Skeletal muscle satellite cell (primary cell): ENCODE measurements at regions not wholly inside any gene's neighbourhood (a gene's known extent, or its start where the extent isn't known, plus 50 kb on each side); places are given as distances from the start of the nearest gene placed in this dataset.

Experiments
- H3K27me3 ChIP-seq: 2 replicates; pipeline ENCODE4 v1.7.0; 2013; ENCODE audit warnings: low read length; ENCODE audit not compliant: control insufficient read depth, insufficient read depth
- H3K36me3 ChIP-seq: 2 replicates; pipeline ENCODE4 v1.7.0; 2013; ENCODE audit warnings: mild to moderate bottlenecking, control low read depth, low read length; ENCODE audit not compliant: insufficient read depth
- H3K4me1 ChIP-seq: 2 replicates; pipeline ENCODE4 v1.7.0; 2013; ENCODE audit warnings: low read length; ENCODE audit not compliant: control insufficient read depth, insufficient read depth
- H3K4me2 ChIP-seq: 2 replicates; pipeline ENCODE4 v1.7.0; 2013; ENCODE audit warnings: mild to moderate bottlenecking, low read length
- H3K4me3 ChIP-seq: 2 replicates; pipeline ENCODE4 v1.7.0; 2013; ENCODE audit warnings: low read length
- H3K9ac ChIP-seq: 2 replicates; pipeline ENCODE4 v1.7.0; 2013; ENCODE audit warnings: mild to moderate bottlenecking, low read depth, low read length, moderate library complexity
- H3K9me3 ChIP-seq: replicated peaks from 2 replicates; pipeline ENCODE4 v1.7.0; 2013; ENCODE audit warnings: mild to moderate bottlenecking, control low read depth, low read length

GRCh38 chr6:54695815-54696214 lies 150.8 kb upstream of the FAM83B start:
- Histone ChIP-seq H3K27me3 (no peaks in the 10 kb centered on the region), H3K36me3 (no peaks in the 10 kb centered on the region), H3K9ac (no peak overlapping the region), H3K4me1 (no peaks in the 10 kb centered on the region), H3K4me3 (no peak overlapping the region), H3K4me2 (no peak overlapping the region), H3K9me3 (no peaks in the 10 kb centered on the region)

GRCh38 chr6:54697424-54697823 lies 149.1 kb upstream of the FAM83B start:
- no peak overlapping the region for H3K4me2 ChIP-seq

GRCh38 chr6:54698974-54699373 lies 147.6 kb upstream of the FAM83B start:
- Histone ChIP-seq H3K9ac (no peak overlapping the region), H3K9me3 (no peaks in the 10 kb centered on the region), H3K36me3 (no peaks in the 10 kb centered on the region), H3K27me3 (no peaks in the 10 kb centered on the region), H3K4me1 (no peaks in the 10 kb centered on the region), H3K4me2 (no peak overlapping the region), H3K4me3 (no peak overlapping the region)

More at GRCh38 chr6:54697424-54697823, 149.1 kb upstream of the FAM83B start:
- no peaks in the 10 kb centered on the region for H3K27me3 ChIP-seq
- H3K36me3 ChIP-seq, result no peaks in the 10 kb centered on the region
- no peaks in the 10 kb centered on the region for H3K9me3 ChIP-seq
- H3K9ac ChIP-seq, result no peak overlapping the region
- H3K4me1 ChIP-seq, result no peaks in the 10 kb centered on the region
- no peak overlapping the region for H3K4me3 ChIP-seq

GRCh38 chr6:54700158-54700557 lies 146.4 kb upstream of the FAM83B start:
- no peak overlapping the region for H3K4me2 ChIP-seq
- H3K27me3 ChIP-seq, result no peaks in the 10 kb centered on the region
- H3K9ac ChIP-seq, result no peak overlapping the region
- H3K4me1 ChIP-seq, result no peaks in the 10 kb centered on the region
- no peaks in the 10 kb centered on the region for H3K36me3 ChIP-seq
- no peaks in the 10 kb centered on the region for H3K9me3 ChIP-seq
- no peak overlapping the region for H3K4me3 ChIP-seq

- no peak overlapping the region for H3K4me3 ChIP-seq
- H3K4me2 ChIP-seq, result no peak overlapping the region
- H3K36me3 ChIP-seq, result no peaks in the 10 kb centered on the region
- no peaks in the 10 kb centered on the region for H3K9me3 ChIP-seq
- H3K4me1 ChIP-seq, result no peaks in the 10 kb centered on the region
- no peak overlapping the region for H3K9ac ChIP-seq
- H3K27me3 ChIP-seq, result no peaks in the 10 kb centered on the region
Measured at GRCh38 chr6:54702772-54703171, 143.8 kb upstream of the FAM83B start.

GRCh38 chr6:54706391-54706790 lies 140.2 kb upstream of the FAM83B start:
- no peak overlapping the region for H3K4me3 ChIP-seq

GRCh38 chr6:54706844-54707605 lies 139.5 kb upstream of the FAM83B start:
- no peaks in the 10 kb centered on the region for H3K9me3 ChIP-seq
- no peak overlapping the region for H3K4me2 ChIP-seq
- no peak overlapping the region for H3K4me3 ChIP-seq
- no peaks in the 10 kb centered on the region for H3K27me3 ChIP-seq
- no peaks in the 10 kb centered on the region for H3K4me1 ChIP-seq
- no peaks in the 10 kb centered on the region for H3K36me3 ChIP-seq
- H3K9ac ChIP-seq, result no peak overlapping the region

More at GRCh38 chr6:54706391-54706790, 140.2 kb upstream of the FAM83B start:
- H3K9me3 ChIP-seq, result no peaks in the 10 kb centered on the region
- H3K9ac ChIP-seq, result no peak overlapping the region
- H3K4me1 ChIP-seq, result no peaks in the 10 kb centered on the region
- H3K36me3 ChIP-seq, result no peaks in the 10 kb centered on the region
- H3K4me2 ChIP-seq, result no peak overlapping the region
- H3K27me3 ChIP-seq, result no peaks in the 10 kb centered on the region

GRCh38 chr6:54710456-54710855 lies 136.1 kb upstream of the FAM83B start:
- H3K36me3 ChIP-seq, result no peaks in the 10 kb centered on the region
- H3K9me3 ChIP-seq, result no peaks in the 10 kb centered on the region
- H3K4me1 ChIP-seq, result no peaks in the 10 kb centered on the region
- no peak overlapping the region for H3K9ac ChIP-seq
- no peak overlapping the region for H3K4me3 ChIP-seq
- no peaks in the 10 kb centered on the region for H3K27me3 ChIP-seq
- H3K4me2 ChIP-seq, result no peak overlapping the region

- no peak overlapping the region for H3K4me2 ChIP-seq
- H3K4me1 ChIP-seq, result no peaks in the 10 kb centered on the region
- no peak overlapping the region for H3K9ac ChIP-seq
- H3K36me3 ChIP-seq, result no peaks in the 10 kb centered on the region
- no peaks in the 10 kb centered on the region for H3K27me3 ChIP-seq
- H3K4me3 ChIP-seq, result no peak overlapping the region
- H3K9me3 ChIP-seq, result no peaks in the 10 kb centered on the region
Measured at GRCh38 chr6:54716010-54716409, 130.6 kb upstream of the FAM83B start.

GRCh38 chr6:54716877-54717276 lies 129.7 kb upstream of the FAM83B start:
- no peaks in the 10 kb centered on the region for H3K9me3 ChIP-seq
- H3K27me3 ChIP-seq, result no peaks in the 10 kb centered on the region
- no peak overlapping the region for H3K4me3 ChIP-seq
- no peak overlapping the region for H3K4me2 ChIP-seq
- no peaks in the 10 kb centered on the region for H3K36me3 ChIP-seq
- H3K4me1 ChIP-seq, result no peaks in the 10 kb centered on the region
- H3K9ac ChIP-seq, result no peak overlapping the region

- no peaks in the 10 kb centered on the region for H3K9me3 ChIP-seq
- no peak overlapping the region for H3K4me2 ChIP-seq
- no peak overlapping the region for H3K4me3 ChIP-seq
- no peaks in the 10 kb centered on the region for H3K36me3 ChIP-seq
- H3K9ac ChIP-seq, result no peak overlapping the region
- no peaks in the 10 kb centered on the region for H3K4me1 ChIP-seq
- H3K27me3 ChIP-seq, result no peaks in the 10 kb centered on the region
Measured at GRCh38 chr6:54717849-54718455, 128.6 kb upstream of the FAM83B start.

GRCh38 chr6:54718541-54719023 lies 128.0 kb upstream of the FAM83B start:
- H3K36me3 ChIP-seq, result no peaks in the 10 kb centered on the region
- H3K9me3 ChIP-seq, result no peaks in the 10 kb centered on the region
- no peak overlapping the region for H3K4me3 ChIP-seq
- no peak overlapping the region for H3K9ac ChIP-seq
- H3K4me1 ChIP-seq, result no peaks in the 10 kb centered on the region
- H3K27me3 ChIP-seq, result no peaks in the 10 kb centered on the region
- no peak overlapping the region for H3K4me2 ChIP-seq
